Keratinocyte (primary cell): ENCODE measurements at regions not wholly inside any gene's neighbourhood (a gene's known extent, or its start where the extent isn't known, plus 50 kb on each side); places are given as distances from the start of the nearest gene placed in this dataset.

Experiments used
- DNase-seq: peaks from one replicate; pipeline ENCODE4 v3.0.0-alpha.2; 2011; ENCODE audit warnings: low read depth, missing footprints, low spot score
- FAIRE-seq: peaks from 2 replicates; lab custom pipeline; 2011; peaks lifted over from hg19 to GRCh38; lab: Jason Lieb, UNC
- H2AFZ ChIP-seq: 2 replicates; pipeline ENCODE4 v1.6.0; 2012; ENCODE audit warnings: low read length, control low read depth, inconsistent platforms; ENCODE audit not compliant: control insufficient read depth
- H3K27ac ChIP-seq: 2 replicates; pipeline ENCODE4 v1.5.1; 2011; ENCODE audit warnings: low read length; ENCODE audit not compliant: control insufficient read depth, insufficient read depth
- H3K27me3 ChIP-seq: 3 replicates; pipeline ENCODE4 v1.6.0; 2011; ENCODE audit warnings: low read length; ENCODE audit not compliant: control insufficient read depth, insufficient read depth; ENCODE audit errors: extremely low read depth
- H3K36me3 ChIP-seq, 2 experiments: 2 replicates in 1 of 2; 3 replicates in 1 of 2; pipeline ENCODE4 v1.5.1; 2011; ENCODE audit warnings: low read length in 2 of 2, mild to moderate bottlenecking in 1 of 2; ENCODE audit not compliant: control insufficient read depth in 2 of 2, insufficient read depth in 2 of 2; ENCODE audit errors: extremely low read depth in 1 of 2
- H3K4me1 ChIP-seq: 3 replicates; pipeline ENCODE4 v1.5.1; 2011; ENCODE audit warnings: low read length; ENCODE audit not compliant: control insufficient read depth, insufficient read depth; ENCODE audit errors: extremely low read depth
- H3K4me2 ChIP-seq: 3 replicates; pipeline ENCODE4 v1.6.0; 2011; ENCODE audit warnings: low read depth, low read length; ENCODE audit not compliant: control insufficient read depth, insufficient read depth; ENCODE audit errors: extremely low read depth
- H3K4me3 ChIP-seq, 3 experiments: fragments of 200-600 bp in 1 of 3; sonication (generic) in 1 of 3; 2 replicates in 2 of 3; 3 replicates in 1 of 3; pipeline ENCODE4 v1.5.1; 2011 to 2016; ENCODE audit warnings: low read length in 3 of 3, mild to moderate bottlenecking in 3 of 3, control low read depth in 2 of 3, inconsistent platforms in 1 of 3, low read depth in 1 of 3, mixed read lengths in 1 of 3, mixed run types in 1 of 3, moderate library complexity in 1 of 3; ENCODE audit not compliant: control insufficient read depth in 2 of 3, insufficient read depth in 2 of 3; ENCODE audit errors: extremely low read depth in 1 of 3
- H3K79me2 ChIP-seq: 2 replicates; pipeline ENCODE4 v1.6.0; 2012; ENCODE audit warnings: low read length; ENCODE audit not compliant: control insufficient read depth, insufficient read depth
- H3K9ac ChIP-seq: 3 replicates; pipeline ENCODE4 v1.6.0; 2011; ENCODE audit warnings: low read length; ENCODE audit not compliant: control insufficient read depth, insufficient read depth; ENCODE audit errors: extremely low read depth
- H3K9me1 ChIP-seq: 3 replicates; pipeline ENCODE4 v1.6.0; 2011; ENCODE audit warnings: low read length; ENCODE audit not compliant: control insufficient read depth, insufficient read depth; ENCODE audit errors: extremely low read depth
- H3K9me3 ChIP-seq: 2 replicates; pipeline ENCODE4 v1.5.1; 2012; ENCODE audit warnings: low read depth, low read length; ENCODE audit not compliant: control insufficient read depth
- H4K20me1 ChIP-seq: 3 replicates; pipeline ENCODE4 v1.6.0; 2011; ENCODE audit warnings: low read length; ENCODE audit not compliant: control insufficient read depth, insufficient read depth; ENCODE audit errors: extremely low read depth
- EZH2 ChIP-seq: IDR thresholded peaks from one replicate; pipeline ENCODE4 v1.6.1; 2012; ENCODE audit warnings: inconsistent platforms, mild to moderate bottlenecking, low read length, moderate library complexity
- dilution Hi-C: fragments of 300-500 bp; cut with MboI; formaldehyde crosslinking; loops from one replicate; pipeline ENCODE4 v1.7.0; 2020; ENCODE audit warnings: low sequenced_read_pairs; ENCODE audit not compliant: extremely low pct_ligation_motif_present
- TF ChIP-seq, protein P1 (sequence below), 3 experiments: IDR thresholded peaks in 1 of 3; conservative IDR thresholded peaks in 1 of 3; optimal IDR thresholded peaks in 1 of 3; 2 replicates in 2 of 3; 3 replicates in 1 of 3; pipeline versions ENCODE3 to v1.5.1; 2011; ENCODE audit warnings: low read length in 3 of 3, mild to moderate bottlenecking in 3 of 3, moderate library complexity in 2 of 3, control low read depth in 1 of 3, inconsistent platforms in 1 of 3; ENCODE audit not compliant: insufficient read depth in 2 of 3; ENCODE audit errors: extremely low read depth in 1 of 3

DNA sequence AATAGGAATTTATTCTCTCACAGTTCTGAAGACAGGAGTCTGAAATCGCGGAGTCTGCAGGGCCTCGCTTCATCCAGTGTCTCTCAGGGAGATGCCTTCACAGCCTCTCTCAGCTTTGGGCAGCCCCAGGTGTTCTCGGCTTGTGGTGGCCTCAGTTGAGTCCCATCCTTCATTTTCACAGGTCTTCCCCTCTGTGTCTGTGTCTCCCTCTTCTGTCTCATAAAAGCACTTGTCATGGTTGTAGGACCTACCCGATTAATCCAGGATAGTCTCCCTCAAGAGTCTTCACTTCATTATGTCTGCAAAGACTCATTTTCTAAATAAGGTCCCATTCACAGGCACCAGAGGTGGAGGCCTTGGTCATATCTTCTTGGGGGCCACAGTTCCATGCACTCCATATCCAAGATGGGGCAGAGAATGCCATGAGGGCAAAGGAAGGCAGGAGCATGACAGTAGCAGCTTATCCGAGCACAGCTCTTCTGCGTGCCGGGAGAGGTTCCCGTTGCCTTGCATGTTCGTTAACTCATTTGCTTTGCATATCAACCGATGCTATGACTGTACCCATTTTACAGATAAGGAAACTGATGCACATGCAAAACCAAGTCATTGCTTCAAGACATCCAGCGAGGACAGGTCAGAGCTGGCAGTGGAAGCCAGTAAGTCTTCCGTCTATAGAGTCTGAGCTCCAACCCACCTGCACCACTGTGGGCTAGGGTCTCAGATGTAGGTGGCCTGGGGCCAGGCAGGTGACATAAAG, 363.8 kb upstream of the SULF2 start:
- H3K9me1 ChIP-seq: no peaks in the 10 kb centered on the region
- TF ChIP-seq, protein P1, sequence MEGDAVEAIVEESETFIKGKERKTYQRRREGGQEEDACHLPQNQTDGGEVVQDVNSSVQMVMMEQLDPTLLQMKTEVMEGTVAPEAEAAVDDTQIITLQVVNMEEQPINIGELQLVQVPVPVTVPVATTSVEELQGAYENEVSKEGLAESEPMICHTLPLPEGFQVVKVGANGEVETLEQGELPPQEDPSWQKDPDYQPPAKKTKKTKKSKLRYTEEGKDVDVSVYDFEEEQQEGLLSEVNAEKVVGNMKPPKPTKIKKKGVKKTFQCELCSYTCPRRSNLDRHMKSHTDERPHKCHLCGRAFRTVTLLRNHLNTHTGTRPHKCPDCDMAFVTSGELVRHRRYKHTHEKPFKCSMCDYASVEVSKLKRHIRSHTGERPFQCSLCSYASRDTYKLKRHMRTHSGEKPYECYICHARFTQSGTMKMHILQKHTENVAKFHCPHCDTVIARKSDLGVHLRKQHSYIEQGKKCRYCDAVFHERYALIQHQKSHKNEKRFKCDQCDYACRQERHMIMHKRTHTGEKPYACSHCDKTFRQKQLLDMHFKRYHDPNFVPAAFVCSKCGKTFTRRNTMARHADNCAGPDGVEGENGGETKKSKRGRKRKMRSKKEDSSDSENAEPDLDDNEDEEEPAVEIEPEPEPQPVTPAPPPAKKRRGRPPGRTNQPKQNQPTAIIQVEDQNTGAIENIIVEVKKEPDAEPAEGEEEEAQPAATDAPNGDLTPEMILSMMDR (optimal IDR thresholded peaks at IDR 0.05 in 1 of 3, IDR thresholded peaks at IDR 0.05 in 1 of 3, conservative IDR thresholded peaks at IDR 0.05 in 1 of 3; ENCODE audit: extremely low read depth in 1 of 3, insufficient read depth in 2 of 3, low read length in 3 of 3): no peak
- TF ChIP-seq EZH2: no peak
- dilution Hi-C loops: no loop called here

GRCh38 chr20:48148020-48148419, 362.7 kb upstream of the SULF2 start:
- no peaks in the 10 kb centered on the region for H3K9me3 ChIP-seq
- no peaks in the 10 kb centered on the region for H3K4me1 ChIP-seq
- peaks cover 3% of the 10 kb centered on the region for H3K27me3 ChIP-seq
- FAIRE-seq: no peak
- no peak overlapping the region for H2AFZ ChIP-seq
- H3K4me2 ChIP-seq: no peak overlapping the region
- dilution Hi-C loops: no loop called here
- H3K79me2 ChIP-seq: no peaks in the 10 kb centered on the region
- no peak for DNase-seq
- no peaks in the 10 kb centered on the region for H4K20me1 ChIP-seq
- no peaks in the 10 kb centered on the region for H3K9me1 ChIP-seq
- H3K27ac ChIP-seq: no peak overlapping the region
- TF ChIP-seq, protein P1 (optimal IDR thresholded peaks at IDR 0.05 in 1 of 3, IDR thresholded peaks at IDR 0.05 in 1 of 3, conservative IDR thresholded peaks at IDR 0.05 in 1 of 3; ENCODE audit: extremely low read depth in 1 of 3, insufficient read depth in 2 of 3, low read length in 3 of 3): no peak
- no peak for TF ChIP-seq EZH2
- H3K9ac ChIP-seq: no peak overlapping the region
- H3K4me3 ChIP-seq: no peak overlapping the region
- H3K36me3 ChIP-seq: no peaks in the 10 kb centered on the region

More for the DNA sequence above, 363.8 kb upstream of the SULF2 start:
- Histone ChIP-seq H3K4me3 (no peak overlapping the region), H3K27ac (no peak overlapping the region), H3K4me2 (no peak overlapping the region), H3K9me3 (no peaks in the 10 kb centered on the region), H3K4me1 (no peaks in the 10 kb centered on the region), H4K20me1 (no peaks in the 10 kb centered on the region), H3K27me3 (peaks cover 3% of the 10 kb centered on the region), H3K79me2 (no peaks in the 10 kb centered on the region), H2AFZ (no peak overlapping the region), H3K9ac (no peak overlapping the region), H3K36me3 (no peaks in the 10 kb centered on the region)
- no peak for DNase-seq
- no peak for FAIRE-seq
